ENCODE measurements at regions not wholly inside any gene's neighbourhood (a gene's known extent, or its start where the extent isn't known, plus 50 kb on each side); places are given as distances from the start of the nearest gene placed in this dataset.

DNA sequence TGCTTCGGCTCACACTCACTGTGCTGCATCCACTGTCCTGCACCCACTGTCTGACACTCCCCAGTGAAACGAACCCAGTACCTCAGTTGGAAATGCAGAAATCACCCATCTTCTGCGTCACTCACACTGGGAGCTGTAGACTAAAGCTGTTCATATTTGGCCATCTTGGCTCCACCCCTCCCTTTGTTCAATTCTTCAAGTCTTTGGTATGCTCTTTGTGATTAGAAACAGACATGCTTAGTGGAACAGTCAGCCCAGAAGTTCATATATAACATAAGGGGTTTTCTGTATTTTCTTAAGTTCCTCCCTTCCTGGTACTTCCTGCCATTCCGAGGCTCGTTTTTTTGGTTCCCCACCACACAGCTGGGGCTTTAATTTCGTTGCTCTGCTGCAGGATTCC is 398.5 kb upstream of the DYNLRB2 start:
- ATAC-seq, result no peak
- TF ChIP-seq ARNTL (CRISPR knock-in tag; IDR thresholded peaks at IDR 0.05; ENCODE audit: borderline replicate concordance, low read depth) (no peak), ZNF8 (CRISPR knock-in tag; IDR thresholded peaks at IDR 0.05) (no peak), TCF4 (CRISPR knock-in tag; IDR thresholded peaks at IDR 0.05; ENCODE audit: borderline replicate concordance) (no peak), ISL1 (CRISPR knock-in tag; IDR thresholded peaks at IDR 0.05) (no peak), ZNF565 (CRISPR knock-in tag; conservative IDR thresholded peaks at IDR 0.05; ENCODE audit: low read depth) (no peak), ZNF70 (CRISPR knock-in tag; IDR thresholded peaks at IDR 0.05) (no peak), PPARA (CRISPR knock-in tag; IDR thresholded peaks at IDR 0.05; ENCODE audit: borderline replicate concordance) (no peak), ESRRG (CRISPR knock-in tag; IDR thresholded peaks at IDR 0.05) (no peak), OSR1 (CRISPR knock-in tag; IDR thresholded peaks at IDR 0.05) (no peak), TOX (CRISPR knock-in tag; IDR thresholded peaks at IDR 0.05; ENCODE audit: borderline replicate concordance) (no peak), SNAI2 (CRISPR knock-in tag; IDR thresholded peaks at IDR 0.05) (no peak), ZFP3 (CRISPR knock-in tag; IDR thresholded peaks at IDR 0.05) (no peak), RARB (CRISPR knock-in tag; IDR thresholded peaks at IDR 0.05) (no peak), ZFP30 (CRISPR knock-in tag; IDR thresholded peaks at IDR 0.05) (no peak), BACH2 (CRISPR knock-in tag; IDR thresholded peaks at IDR 0.05; ENCODE audit: borderline replicate concordance) (no peak)
- TF ChIP-seq, protein P1, sequence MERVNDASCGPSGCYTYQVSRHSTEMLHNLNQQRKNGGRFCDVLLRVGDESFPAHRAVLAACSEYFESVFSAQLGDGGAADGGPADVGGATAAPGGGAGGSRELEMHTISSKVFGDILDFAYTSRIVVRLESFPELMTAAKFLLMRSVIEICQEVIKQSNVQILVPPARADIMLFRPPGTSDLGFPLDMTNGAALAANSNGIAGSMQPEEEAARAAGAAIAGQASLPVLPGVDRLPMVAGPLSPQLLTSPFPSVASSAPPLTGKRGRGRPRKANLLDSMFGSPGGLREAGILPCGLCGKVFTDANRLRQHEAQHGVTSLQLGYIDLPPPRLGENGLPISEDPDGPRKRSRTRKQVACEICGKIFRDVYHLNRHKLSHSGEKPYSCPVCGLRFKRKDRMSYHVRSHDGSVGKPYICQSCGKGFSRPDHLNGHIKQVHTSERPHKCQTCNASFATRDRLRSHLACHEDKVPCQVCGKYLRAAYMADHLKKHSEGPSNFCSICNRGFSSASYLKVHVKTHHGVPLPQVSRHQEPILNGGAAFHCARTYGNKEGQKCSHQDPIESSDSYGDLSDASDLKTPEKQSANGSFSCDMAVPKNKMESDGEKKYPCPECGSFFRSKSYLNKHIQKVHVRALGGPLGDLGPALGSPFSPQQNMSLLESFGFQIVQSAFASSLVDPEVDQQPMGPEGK (CRISPR knock-in tag; IDR thresholded peaks at IDR 0.05; ENCODE audit: borderline replicate concordance), result no peak
- TF ChIP-seq, protein P2, sequence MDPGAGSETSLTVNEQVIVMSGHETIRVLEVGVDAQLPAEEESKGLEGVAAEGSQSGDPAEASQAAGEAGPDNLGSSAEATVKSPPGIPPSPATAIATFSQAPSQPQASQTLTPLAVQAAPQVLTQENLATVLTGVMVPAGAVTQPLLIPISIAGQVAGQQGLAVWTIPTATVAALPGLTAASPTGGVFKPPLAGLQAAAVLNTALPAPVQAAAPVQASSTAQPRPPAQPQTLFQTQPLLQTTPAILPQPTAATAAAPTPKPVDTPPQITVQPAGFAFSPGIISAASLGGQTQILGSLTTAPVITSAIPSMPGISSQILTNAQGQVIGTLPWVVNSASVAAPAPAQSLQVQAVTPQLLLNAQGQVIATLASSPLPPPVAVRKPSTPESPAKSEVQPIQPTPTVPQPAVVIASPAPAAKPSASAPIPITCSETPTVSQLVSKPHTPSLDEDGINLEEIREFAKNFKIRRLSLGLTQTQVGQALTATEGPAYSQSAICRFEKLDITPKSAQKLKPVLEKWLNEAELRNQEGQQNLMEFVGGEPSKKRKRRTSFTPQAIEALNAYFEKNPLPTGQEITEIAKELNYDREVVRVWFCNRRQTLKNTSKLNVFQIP (CRISPR knock-in tag; IDR thresholded peaks at IDR 0.05; ENCODE audit: borderline replicate concordance, low read depth), result no peak

DNA sequence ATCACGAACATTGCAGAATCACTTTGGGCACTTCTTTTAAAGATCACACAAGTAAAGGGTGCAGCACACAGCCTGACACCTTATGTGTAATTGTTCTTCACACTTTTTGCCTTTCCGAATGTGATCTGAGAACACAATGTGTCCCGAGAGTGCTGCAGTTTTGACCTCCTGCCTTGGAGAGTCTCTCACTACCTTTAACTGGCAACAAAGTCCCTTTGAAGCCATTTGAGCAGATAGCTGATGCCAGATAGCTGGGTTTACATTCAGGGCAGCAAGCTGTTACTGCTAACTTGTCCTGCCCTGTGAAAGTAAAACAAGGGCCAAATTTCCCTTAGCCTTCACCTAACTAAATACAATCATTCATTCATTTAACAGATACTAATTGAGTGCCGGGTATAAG is 411.0 kb upstream of the DYNLRB2 start:
- no peak for ATAC-seq
- TF ChIP-seq ZNF565 (CRISPR knock-in tag; conservative IDR thresholded peaks at IDR 0.05; ENCODE audit: low read depth), result no peak
- TF ChIP-seq, protein P2 (CRISPR knock-in tag; IDR thresholded peaks at IDR 0.05; ENCODE audit: borderline replicate concordance, low read depth), result no peak
- no peak for TF ChIP-seq BACH2 (CRISPR knock-in tag; IDR thresholded peaks at IDR 0.05; ENCODE audit: borderline replicate concordance)
- no peak for TF ChIP-seq ZNF8 (CRISPR knock-in tag; IDR thresholded peaks at IDR 0.05)
- TF ChIP-seq SNAI2 (CRISPR knock-in tag; IDR thresholded peaks at IDR 0.05), result no peak

DNA sequence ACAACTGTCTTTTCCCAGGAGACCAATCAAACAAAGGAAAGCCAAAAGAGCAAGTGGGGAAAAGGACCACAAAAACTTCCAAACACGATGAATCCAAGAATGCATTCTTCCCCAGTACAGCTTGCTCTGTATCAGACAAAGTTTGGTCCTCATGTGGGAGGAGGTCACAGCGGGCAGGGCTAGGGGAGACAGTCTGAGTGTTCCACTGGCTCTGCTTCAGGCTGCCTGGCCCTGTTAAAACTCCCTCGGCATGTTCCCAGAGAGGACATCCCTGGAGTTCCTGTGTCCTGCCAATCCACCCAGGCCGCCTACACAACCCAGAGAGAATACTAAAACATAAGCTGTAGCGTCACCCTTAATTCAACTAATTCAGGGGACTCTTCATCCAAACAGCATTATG is 415.1 kb upstream of the DYNLRB2 start:
- ATAC-seq, result no peak
- TF ChIP-seq ZNF70 (CRISPR knock-in tag; IDR thresholded peaks at IDR 0.05) (no peak), ZNF8 (CRISPR knock-in tag; IDR thresholded peaks at IDR 0.05) (no peak), GLIS3 (CRISPR knock-in tag; IDR thresholded peaks at IDR 0.05) (no peak), ZFP30 (CRISPR knock-in tag; IDR thresholded peaks at IDR 0.05) (no peak), ESRRG (CRISPR knock-in tag; IDR thresholded peaks at IDR 0.05) (no peak), ISL1 (CRISPR knock-in tag; IDR thresholded peaks at IDR 0.05) (no peak)
- TF ChIP-seq, protein P1 (CRISPR knock-in tag; IDR thresholded peaks at IDR 0.05; ENCODE audit: borderline replicate concordance), result no peak
- TF ChIP-seq, protein P3, sequence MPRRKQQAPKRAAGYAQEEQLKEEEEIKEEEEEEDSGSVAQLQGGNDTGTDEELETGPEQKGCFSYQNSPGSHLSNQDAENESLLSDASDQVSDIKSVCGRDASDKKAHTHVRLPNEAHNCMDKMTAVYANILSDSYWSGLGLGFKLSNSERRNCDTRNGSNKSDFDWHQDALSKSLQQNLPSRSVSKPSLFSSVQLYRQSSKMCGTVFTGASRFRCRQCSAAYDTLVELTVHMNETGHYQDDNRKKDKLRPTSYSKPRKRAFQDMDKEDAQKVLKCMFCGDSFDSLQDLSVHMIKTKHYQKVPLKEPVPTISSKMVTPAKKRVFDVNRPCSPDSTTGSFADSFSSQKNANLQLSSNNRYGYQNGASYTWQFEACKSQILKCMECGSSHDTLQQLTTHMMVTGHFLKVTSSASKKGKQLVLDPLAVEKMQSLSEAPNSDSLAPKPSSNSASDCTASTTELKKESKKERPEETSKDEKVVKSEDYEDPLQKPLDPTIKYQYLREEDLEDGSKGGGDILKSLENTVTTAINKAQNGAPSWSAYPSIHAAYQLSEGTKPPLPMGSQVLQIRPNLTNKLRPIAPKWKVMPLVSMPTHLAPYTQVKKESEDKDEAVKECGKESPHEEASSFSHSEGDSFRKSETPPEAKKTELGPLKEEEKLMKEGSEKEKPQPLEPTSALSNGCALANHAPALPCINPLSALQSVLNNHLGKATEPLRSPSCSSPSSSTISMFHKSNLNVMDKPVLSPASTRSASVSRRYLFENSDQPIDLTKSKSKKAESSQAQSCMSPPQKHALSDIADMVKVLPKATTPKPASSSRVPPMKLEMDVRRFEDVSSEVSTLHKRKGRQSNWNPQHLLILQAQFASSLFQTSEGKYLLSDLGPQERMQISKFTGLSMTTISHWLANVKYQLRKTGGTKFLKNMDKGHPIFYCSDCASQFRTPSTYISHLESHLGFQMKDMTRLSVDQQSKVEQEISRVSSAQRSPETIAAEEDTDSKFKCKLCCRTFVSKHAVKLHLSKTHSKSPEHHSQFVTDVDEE (CRISPR knock-in tag; IDR thresholded peaks at IDR 0.05), result no peak
- TF ChIP-seq, protein P4, sequence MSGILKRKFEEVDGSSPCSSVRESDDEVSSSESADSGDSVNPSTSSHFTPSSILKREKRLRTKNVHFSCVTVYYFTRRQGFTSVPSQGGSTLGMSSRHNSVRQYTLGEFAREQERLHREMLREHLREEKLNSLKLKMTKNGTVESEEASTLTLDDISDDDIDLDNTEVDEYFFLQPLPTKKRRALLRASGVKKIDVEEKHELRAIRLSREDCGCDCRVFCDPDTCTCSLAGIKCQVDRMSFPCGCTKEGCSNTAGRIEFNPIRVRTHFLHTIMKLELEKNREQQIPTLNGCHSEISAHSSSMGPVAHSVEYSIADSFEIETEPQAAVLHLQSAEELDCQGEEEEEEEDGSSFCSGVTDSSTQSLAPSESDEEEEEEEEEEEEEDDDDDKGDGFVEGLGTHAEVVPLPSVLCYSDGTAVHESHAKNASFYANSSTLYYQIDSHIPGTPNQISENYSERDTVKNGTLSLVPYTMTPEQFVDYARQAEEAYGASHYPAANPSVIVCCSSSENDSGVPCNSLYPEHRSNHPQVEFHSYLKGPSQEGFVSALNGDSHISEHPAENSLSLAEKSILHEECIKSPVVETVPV (CRISPR knock-in tag; IDR thresholded peaks at IDR 0.05), result no peak
